GM12878 (cell line): ENCODE measurements at regions not wholly inside any gene's neighbourhood (a gene's known extent, or its start where the extent isn't known, plus 50 kb on each side); places are given as distances from the start of the nearest gene placed in this dataset.

Source experiments
- CEBPZ ChIP-seq: fragments of 150-350 bp; IDR thresholded peaks from 2 replicates; pipeline ENCODE4 v1.6.1; 2016; ENCODE audit warnings: low read depth, low read length
- CTCF ChIP-seq, 3 experiments: IDR thresholded peaks in 2 of 3; conservative IDR thresholded peaks in 1 of 3; 2 replicates each; pipeline ENCODE4 v1.5.1; 2011; ENCODE audit warnings: low read depth in 3 of 3, low read length in 3 of 3, mild to moderate bottlenecking in 3 of 3, control low read depth in 2 of 3, moderate library complexity in 2 of 3, inconsistent platforms in 1 of 3, mixed read lengths in 1 of 3; ENCODE audit not compliant: control insufficient read depth in 2 of 3, insufficient read depth in 1 of 3; ENCODE audit errors: extremely low read depth in 1 of 3
- FOXK2 ChIP-seq: fragments of 450-650 bp; IDR thresholded peaks from 2 replicates; pipeline ENCODE4 v1.6.1; 2017; ENCODE audit warnings: mild to moderate bottlenecking, moderate library complexity
- POLR2AphosphoS5 ChIP-seq: IDR thresholded peaks from 2 replicates; pipeline ENCODE4 v1.6.1; 2011; ENCODE audit warnings: mild to moderate bottlenecking, low read length, inconsistent platforms
- PRDM15 ChIP-seq: fragments of 450-650 bp; formaldehyde crosslinking; IDR thresholded peaks from 2 replicates; pipeline ENCODE4 v1.4.0; 2020; ENCODE audit warnings: mild to moderate bottlenecking, moderate library complexity
- RELB ChIP-seq: fragments of 450-650 bp; IDR thresholded peaks from 2 replicates; pipeline ENCODE4 v1.6.1; 2017; ENCODE audit warnings: low read depth, mild to moderate bottlenecking, moderate library complexity
- SMC3 ChIP-seq: IDR thresholded peaks from 2 replicates; pipeline ENCODE4 v1.6.1; 2011; ENCODE audit warnings: low read length, improper control_type of control experiment, borderline replicate concordance
- USF1 ChIP-seq: IDR thresholded peaks from 2 replicates; pipeline ENCODE4 v1.6.1; 2011; ENCODE audit warnings: borderline replicate concordance, low read depth, mild to moderate bottlenecking, moderate library complexity, mixed read lengths, low read length; ENCODE audit not compliant: insufficient read depth; ENCODE audit errors: extremely low read length

- TF ChIP-seq CTCF (IDR thresholded peaks at IDR 0.05 in 2 of 3, conservative IDR thresholded peaks at IDR 0.05 in 1 of 3; ENCODE audit: control insufficient read depth in 2 of 3, extremely low read depth in 1 of 3, insufficient read depth in 1 of 3, low read depth in 3 of 3, low read length in 3 of 3) (no peak), POLR2AphosphoS5 (no peak), RELB (no peak), FOXK2 (no peak), USF1 (no peak), PRDM15 (CRISPR knock-in tag) (no peak), CEBPZ (no peak), SMC3 (no peak)
Observed at GRCh38 chr5:56480705-56481427, 247.7 kb upstream of the ANKRD55 start.
